Stimulated activated CD8-positive, alpha-beta memory T cell treated with anti-CD3 and anti-CD28 coated beads, Interleukin-4, amount 100 ng/mL, for 4 hours (primary cell): ENCODE measurements at regions not wholly inside any gene's neighbourhood (a gene's known extent, or its start where the extent isn't known, plus 50 kb on each side); places are given as distances from the start of the nearest gene placed in this dataset.
"Not testable (repeated sequence)": the region's sequence is repeated elsewhere in the genome, so short reads cannot be mapped to it uniquely, and the experiment has no call there.

Experiments used
- DNase-seq, 2 donors: peaks; one replicate each; pipeline ENCODE4 v3.0.0-alpha.2; 2020; ENCODE audit warnings: low read depth in 2 of 2, low spot score in 1 of 2

- DNase-seq = no peak
Measured at GRCh38 chr4:13981499-13981898, 354.0 kb upstream of the BOD1L1 start.

DNA sequence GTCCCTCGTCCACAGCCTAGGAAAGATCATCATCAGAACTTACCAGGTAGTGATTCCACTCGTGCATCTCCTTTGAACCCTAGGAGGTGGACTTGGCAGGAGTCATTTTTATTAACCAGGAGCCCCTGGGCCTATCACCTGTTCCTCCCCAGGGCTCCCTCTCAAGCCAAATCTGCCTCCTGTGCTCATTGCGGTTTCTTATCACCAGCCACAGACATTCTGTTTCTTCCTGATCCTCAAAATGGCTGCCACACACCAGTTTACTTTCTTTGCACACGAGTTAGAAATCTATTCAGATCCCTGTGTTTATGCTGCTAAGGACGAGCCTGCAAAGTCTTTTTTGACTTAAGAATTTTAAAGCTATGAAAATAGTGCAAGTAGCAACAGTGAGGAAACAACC is 354.5 kb upstream of the BOD1L1 start:
- DNase-seq = no peak

- DNase-seq = no peak
Measured at GRCh38 chr4:13983189-13983790, 355.8 kb upstream of the BOD1L1 start.

DNA sequence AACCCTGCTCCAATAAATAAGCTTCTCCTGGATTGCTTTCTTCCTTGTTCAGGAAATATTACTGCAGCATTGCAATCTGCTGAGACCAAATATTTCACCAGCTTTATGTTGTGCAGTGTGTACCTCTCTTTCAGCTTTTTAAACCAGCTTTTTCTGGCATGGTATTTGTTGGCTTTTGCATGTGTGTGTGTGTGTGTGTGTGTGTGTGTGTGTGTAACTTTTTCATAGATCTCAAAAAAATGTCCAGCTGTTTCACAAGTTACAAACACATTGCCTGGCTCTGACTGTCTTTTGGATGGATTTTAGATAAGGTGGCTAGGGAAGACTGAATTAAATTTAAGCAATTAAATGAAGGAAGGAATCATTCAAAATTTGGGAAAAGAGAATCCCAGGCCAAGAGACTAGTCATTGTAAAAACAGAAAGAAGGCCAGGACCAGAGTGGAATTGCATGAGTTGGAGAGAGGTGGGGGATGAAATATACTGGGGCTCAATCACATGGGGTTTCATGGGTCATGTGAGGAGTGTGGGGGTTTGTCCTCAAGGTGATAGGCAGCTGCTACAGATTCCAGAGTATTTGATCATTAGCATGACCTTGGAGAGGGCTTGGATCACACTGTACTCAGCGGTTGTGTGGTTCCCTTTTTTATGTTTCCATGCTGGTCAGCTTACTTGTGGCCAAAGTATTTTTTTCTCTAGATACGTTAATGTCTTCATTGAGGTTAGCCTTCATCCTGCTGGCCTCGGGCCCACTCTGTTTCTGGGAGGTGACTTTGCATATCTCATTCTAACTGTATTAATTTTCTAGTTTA is 357.7 kb upstream of the BOD1L1 start:
- no peak for DNase-seq

DNA sequence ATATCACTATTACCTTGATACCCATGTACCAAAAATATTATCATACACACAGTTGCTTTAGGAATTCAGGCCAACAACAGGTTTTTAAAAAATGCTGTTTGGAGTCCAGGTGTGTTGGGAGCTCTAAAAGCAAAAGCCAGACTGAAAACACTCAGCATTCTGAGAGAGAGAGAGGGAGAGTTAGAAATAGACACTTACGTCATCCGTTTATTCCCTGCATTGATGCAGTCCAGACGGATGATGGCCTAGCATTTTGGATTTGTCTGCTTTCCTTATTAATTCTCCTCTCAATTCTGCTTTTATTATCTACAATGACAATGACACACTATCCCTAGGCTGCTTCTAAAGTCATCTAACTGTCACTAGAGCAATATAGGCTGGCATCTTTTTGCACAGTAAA is 358.3 kb upstream of the BOD1L1 start:
- DNase-seq = no peak

- no peak for DNase-seq
Measured at GRCh38 chr4:13986548-13986947, 359.0 kb upstream of the BOD1L1 start.

DNA sequence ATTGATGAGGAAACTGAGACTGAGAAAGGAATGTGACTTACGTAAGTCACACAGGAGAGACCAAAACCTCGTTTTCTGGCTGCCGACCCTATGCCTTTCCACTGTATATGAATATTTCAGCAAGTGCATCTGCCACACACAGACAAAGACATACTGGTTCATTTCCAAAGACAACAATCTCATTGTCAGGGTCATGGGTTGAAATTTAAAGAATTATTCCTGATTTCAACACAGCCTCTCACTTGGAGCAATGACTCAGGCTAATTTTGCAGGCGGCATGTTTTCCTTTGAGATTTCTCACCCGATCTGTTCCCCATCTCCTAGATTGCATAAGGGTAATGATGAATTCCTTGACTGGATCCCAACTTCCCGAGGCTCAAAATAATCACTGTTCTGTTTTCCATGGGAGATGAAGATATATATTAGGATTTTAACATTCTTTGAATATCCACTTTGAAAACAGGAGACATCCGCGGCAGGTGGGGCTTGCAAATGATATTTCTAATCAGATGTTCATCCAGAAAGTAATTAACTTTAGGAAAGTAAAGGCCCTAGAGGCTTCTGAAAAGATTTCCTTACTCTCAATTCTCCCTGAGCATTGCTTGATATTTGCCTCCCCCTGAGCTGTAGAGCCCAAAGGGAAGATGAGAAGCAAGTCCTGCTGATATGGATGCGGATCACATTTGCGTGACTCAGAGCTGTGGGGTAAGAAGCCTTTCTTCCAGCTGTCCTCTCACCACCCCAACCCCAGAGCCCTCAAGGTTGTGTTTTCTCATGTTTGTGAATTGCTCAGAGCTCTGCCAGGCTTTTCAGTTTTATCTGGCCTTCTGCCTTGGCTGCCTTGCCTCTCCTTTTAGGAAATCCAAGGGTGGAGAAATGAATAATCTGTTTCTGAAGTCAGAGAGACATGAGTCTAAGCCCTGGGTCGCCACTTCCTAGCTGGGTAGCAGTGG is 361.1 kb upstream of the BOD1L1 start:
- DNase-seq = no peak

DNA sequence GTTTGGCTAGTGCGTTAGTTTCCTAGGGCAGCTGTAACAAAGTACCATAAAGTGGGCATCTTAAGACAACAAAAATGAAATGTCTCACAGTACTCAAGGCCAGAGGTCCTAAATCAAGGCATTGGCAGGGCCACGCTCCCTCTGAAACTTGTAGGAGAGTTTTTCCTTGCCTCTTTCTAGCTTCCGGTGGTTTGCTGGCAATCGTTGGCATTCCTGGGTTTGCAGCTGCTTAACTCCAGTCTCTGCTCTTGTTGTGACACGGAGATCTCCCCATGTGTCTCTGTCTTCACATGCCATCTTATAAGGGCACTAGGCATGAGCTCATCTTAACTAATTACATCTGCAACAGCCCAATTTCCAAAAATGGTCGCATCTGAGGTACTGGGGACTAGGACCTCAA is 362.0 kb upstream of the BOD1L1 start:
- no peak for DNase-seq

DNA sequence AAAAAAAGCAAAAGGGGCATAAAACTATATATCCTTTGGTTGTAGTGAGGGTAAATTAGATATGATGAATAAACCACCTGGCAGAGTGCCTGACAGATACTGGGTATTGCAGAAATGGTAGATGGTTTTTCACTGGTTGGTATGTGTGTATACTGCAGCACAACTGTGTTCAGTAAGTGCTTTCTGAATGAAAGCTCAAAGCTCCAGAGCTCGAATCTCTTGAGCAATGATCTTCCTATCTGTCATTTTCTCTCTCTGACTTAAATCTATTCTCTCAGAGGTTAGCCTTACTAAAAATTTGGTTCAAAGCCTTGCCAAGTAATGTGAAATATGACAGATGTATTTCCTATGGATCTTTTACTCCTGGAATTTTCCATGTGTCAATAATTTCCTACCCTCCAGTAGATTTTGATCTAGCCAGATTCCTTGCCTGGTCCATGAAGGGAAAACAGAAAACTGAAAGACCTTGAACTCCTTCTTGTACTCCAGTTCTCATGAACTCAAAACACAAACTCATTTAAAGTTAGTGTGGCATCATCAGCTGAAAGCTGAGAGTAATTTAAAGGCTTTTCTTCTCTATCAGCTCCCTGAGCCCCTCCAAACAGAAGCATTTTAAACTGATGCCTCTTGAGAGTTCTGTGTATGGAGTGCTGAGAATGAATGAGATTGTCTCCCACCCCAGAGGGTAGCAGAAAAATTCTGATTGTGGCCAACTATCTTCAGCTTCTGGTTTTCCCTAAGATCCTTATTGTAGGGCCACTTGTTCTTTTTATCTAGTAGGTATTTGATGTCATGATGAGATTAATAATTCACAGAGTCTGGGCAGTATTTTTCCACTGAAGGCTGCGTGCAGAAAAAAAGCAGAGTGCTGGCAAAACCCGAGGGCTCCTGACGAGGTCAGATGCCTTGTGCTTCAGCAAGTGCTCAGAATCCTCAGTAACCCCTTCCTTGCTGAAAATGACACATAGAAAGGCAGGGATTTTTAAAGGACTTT is 363.4 kb upstream of the BOD1L1 start:
- no peak for DNase-seq

DNA sequence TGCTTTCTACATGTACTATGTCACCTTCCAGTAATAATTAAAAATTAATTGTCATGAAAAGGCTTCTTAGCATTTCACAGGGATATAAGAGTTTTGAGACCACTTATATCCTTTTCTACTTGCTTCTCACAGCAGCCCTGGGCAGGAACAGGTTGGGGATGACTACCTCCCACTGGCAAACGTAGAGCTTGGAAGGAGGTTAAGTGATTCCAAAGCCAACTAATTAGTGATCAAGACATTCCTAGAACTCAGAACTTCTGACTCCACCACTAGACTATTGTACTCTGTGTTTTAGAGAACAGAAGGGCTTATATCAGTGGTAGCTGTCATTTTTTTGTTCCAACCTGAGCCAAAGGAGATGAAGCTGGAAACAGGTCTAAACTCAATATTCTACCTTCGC is 364.5 kb upstream of the BOD1L1 start:
- DNase-seq = no peak

GRCh38 chr4:13992975-13993520 is 365.5 kb upstream of the BOD1L1 start:
- DNase-seq = no peak

DNA sequence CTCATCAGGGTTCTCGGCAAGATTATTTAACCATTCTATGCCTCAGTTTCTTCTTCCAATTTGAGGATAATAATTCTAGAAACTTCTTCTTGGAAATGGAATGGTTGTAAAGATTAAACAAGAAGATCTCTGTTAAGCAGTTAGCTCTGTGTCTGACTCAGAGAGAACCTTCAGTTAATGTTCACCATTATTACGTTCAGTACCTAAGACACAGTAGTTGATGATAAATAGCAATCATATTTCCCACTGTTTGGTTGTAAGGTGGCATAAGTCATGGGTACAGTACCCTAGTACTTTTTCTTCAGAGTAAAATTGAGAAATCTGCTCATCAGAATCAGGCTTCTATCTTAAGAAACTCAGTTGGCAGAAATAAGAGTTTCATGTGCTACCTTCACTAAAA is 366.5 kb upstream of the BOD1L1 start:
- no peak for DNase-seq

- no peak for DNase-seq
Measured at GRCh38 chr4:13998850-13999445, 371.4 kb upstream of the BOD1L1 start.

- DNase-seq = no peak
Measured at GRCh38 chr4:14000091-14000814, 372.7 kb upstream of the BOD1L1 start.

GRCh38 chr4:14002331-14002730 is 374.8 kb upstream of the BOD1L1 start:
- DNase-seq = not testable (repeated sequence)

DNA sequence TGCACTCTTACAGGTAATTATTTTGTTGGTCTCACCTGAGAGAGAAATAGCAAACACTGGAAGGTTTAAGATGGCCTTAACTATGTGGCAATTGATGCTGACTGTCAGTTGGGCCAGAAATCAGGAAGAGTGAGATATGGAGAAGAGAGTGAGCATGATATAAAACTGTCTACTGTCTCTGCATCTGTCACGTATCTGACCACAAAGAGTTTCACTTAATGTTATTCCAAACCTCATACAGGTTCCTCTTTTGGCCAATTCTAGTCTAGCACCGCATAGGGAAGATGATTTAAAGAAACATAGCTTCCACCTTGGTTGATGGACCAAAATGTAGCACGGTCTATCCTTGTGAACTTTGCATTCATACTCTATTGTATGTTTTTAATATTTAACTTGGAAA is 381.0 kb upstream of the BOD1L1 start:
- DNase-seq = no peak

DNA sequence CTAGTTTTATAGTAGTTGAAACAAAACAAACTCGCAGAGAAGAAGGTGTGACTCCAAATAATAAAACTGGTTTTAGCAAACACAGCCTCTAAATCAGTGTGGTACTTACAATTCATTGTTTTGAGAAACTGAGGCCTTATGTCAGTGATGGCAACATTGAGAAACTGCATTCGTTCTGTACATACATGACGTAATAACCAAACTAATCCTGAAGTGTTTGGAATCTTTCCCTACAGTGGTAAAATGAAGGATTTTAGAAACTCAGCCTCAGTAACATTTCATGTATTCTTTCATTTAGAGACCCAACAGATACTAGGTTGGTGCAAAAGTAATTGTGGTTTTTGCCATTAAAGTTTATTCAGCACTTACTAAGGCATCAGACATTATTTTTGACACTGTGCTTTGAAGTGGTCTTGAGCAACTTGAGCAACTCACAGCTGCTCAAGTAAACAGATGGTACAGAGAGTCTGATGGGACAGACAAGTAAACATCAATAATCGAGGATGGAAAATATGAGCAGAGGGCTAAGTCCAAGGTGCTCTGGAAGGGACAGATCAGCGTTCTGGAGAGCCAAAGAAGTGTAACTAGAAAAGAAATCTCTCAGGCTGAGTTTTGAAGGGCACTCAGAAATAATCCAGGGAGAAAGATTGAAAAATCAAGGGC is 390.8 kb upstream of the BOD1L1 start:
- DNase-seq = no peak

GRCh38 chr4:14022456-14022855 is 394.9 kb upstream of the BOD1L1 start:
- no peak for DNase-seq

- DNase-seq = no peak
Measured at GRCh38 chr4:14023036-14023435, 395.5 kb upstream of the BOD1L1 start.
